Endodermal cell (in vitro differentiated cells): ENCODE measurements at regions not wholly inside any gene's neighbourhood (a gene's known extent, or its start where the extent isn't known, plus 50 kb on each side); places are given as distances from the start of the nearest gene placed in this dataset.

Experiments used
- DNase-seq: peaks from one replicate; pipeline ENCODE4 v3.0.0-alpha.2; 2017
- H3K27ac ChIP-seq: 2 replicates; pipeline ENCODE4 v1.5.1; 2013; ENCODE audit warnings: mild to moderate bottlenecking, low read depth, low read length, moderate library complexity
- H3K27me3 ChIP-seq: 2 replicates; pipeline ENCODE4 v1.6.1; 2013; ENCODE audit warnings: mild to moderate bottlenecking, low read length, moderate library complexity; ENCODE audit not compliant: insufficient read depth, control insufficient read depth, poor library complexity, severe bottlenecking
- H3K36me3 ChIP-seq: 2 replicates; pipeline ENCODE4 v1.7.0; 2013; ENCODE audit warnings: mild to moderate bottlenecking, low read length, moderate library complexity; ENCODE audit not compliant: control insufficient read depth, insufficient read depth
- H3K4me1 ChIP-seq: one replicate; pipeline ENCODE4 v1.7.0; 2013; ENCODE audit warnings: low read length; ENCODE audit not compliant: control insufficient read depth, insufficient read depth
- H3K4me3 ChIP-seq: 2 replicates; pipeline ENCODE4 v1.5.1; 2013; ENCODE audit warnings: mild to moderate bottlenecking, low read length, moderate library complexity
- H3K9ac ChIP-seq: 2 replicates; pipeline ENCODE4 v1.6.1; 2013; ENCODE audit warnings: mild to moderate bottlenecking, low read length, moderate library complexity; ENCODE audit not compliant: poor library complexity, severe bottlenecking; ENCODE audit errors: extremely low read depth
- H3K9me3 ChIP-seq: 2 replicates; pipeline ENCODE4 v1.6.1; 2013; ENCODE audit warnings: mild to moderate bottlenecking, low read length, moderate library complexity; ENCODE audit not compliant: control insufficient read depth
- H3K27ac Mint-ChIP-seq: 2 replicates; pipeline ENCODE4 v1.8.0; 2020; ENCODE audit warnings: mixed read lengths
- H3K27me3 Mint-ChIP-seq: 2 replicates; pipeline ENCODE4 v1.8.0; 2021; ENCODE audit warnings: mild to moderate bottlenecking, mixed read lengths; ENCODE audit not compliant: insufficient read depth
- H3K36me3 Mint-ChIP-seq: 2 replicates; pipeline ENCODE4 v1.8.0; 2020; ENCODE audit warnings: low read depth, mixed read lengths
- H3K4me1 Mint-ChIP-seq: 2 replicates; pipeline ENCODE4 v1.8.0; 2020; ENCODE audit warnings: mixed read lengths
- H3K4me3 Mint-ChIP-seq: 2 replicates; pipeline ENCODE4 v1.8.0; 2020; ENCODE audit warnings: mild to moderate bottlenecking, moderate library complexity, mixed read lengths
- H3K9me3 Mint-ChIP-seq: 2 replicates; pipeline ENCODE4 v1.8.0; 2020; ENCODE audit warnings: mild to moderate bottlenecking, mixed read lengths
- WGBS, 2 experiments: methylation state at CpG; one replicate each; pipeline versions ENCODE4 v1.1.5 to v1.1.7; 2013; ENCODE audit warnings: missing lambda C conversion rate in 2 of 2, mixed read lengths in 1 of 2; ENCODE audit not compliant: insufficient coverage in 1 of 2, insufficient read length in 1 of 2; 5-methylcytosine and 5-hydroxymethylcytosine counted together
- TF ChIP-seq, protein P1 (sequence below): fragments of 200-600 bp; sonication (generic); conservative IDR thresholded peaks from 2 replicates; pipeline ENCODE4 v1.5.0; 2021; ENCODE audit warnings: antibody characterized with exemption, mild to moderate bottlenecking

DNA sequence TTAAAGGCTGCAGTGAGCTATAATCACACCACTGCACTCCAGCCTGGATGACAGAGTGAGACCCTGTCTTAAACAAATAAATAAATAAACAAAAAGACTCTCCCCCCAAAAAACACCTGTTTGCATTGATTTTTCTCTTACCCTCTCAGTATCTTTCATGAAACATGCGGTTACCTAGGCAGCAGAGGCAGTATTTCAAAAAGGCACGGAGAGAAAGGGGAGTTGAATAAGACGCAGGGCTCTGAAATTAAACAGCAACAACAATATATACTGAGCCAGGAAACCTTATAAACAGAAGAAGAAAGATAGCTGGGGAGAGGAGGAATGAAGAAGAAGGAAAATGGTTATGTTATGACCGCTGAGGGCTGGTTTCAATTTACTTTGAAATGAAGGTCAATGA lies 277.6 kb downstream of the BTG1 start:
- Mint-ChIP-seq H3K9me3 (no peaks in the 10 kb centered on the region), H3K4me1 (no peaks in the 10 kb centered on the region), H3K36me3 (no peaks in the 10 kb centered on the region), H3K27me3 (no peaks in the 10 kb centered on the region), H3K27ac (no peak overlapping the region), H3K4me3 (no peak overlapping the region)
- H3K4me3 ChIP-seq: no peak overlapping the region
- DNase-seq: no peak
- no peak overlapping the region for H3K27ac ChIP-seq
- 80 to 89% methylated on average over 1 to 3 of the region's 4 CpGs for WGBS, 2 experiments
- no peak overlapping the region for H3K9ac ChIP-seq
- H3K9me3 ChIP-seq: no peaks in the 10 kb centered on the region
- no peaks in the 10 kb centered on the region for H3K27me3 ChIP-seq
- TF ChIP-seq, protein P1, sequence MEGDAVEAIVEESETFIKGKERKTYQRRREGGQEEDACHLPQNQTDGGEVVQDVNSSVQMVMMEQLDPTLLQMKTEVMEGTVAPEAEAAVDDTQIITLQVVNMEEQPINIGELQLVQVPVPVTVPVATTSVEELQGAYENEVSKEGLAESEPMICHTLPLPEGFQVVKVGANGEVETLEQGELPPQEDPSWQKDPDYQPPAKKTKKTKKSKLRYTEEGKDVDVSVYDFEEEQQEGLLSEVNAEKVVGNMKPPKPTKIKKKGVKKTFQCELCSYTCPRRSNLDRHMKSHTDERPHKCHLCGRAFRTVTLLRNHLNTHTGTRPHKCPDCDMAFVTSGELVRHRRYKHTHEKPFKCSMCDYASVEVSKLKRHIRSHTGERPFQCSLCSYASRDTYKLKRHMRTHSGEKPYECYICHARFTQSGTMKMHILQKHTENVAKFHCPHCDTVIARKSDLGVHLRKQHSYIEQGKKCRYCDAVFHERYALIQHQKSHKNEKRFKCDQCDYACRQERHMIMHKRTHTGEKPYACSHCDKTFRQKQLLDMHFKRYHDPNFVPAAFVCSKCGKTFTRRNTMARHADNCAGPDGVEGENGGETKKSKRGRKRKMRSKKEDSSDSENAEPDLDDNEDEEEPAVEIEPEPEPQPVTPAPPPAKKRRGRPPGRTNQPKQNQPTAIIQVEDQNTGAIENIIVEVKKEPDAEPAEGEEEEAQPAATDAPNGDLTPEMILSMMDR: no peak
- no peaks in the 10 kb centered on the region for H3K36me3 ChIP-seq
- no peaks in the 10 kb centered on the region for H3K4me1 ChIP-seq

DNA sequence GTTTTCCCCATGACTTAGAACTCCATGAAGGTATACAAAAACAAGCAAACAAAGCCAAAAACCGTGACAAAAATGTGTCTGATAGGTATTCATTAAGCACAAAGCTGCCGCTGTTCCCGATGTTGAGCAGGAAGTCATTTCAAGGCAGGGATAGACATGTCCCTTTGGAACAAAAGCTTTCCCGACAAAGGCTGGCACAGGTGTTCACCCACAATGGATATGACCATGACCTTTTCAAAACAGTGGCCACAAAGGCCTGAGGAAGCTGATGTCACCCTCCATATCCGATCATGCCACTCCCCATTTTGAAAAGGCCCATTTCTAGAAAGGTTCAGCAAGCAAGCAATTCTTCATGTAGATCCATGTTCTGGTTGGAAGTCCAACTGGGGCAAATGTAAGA lies 279.1 kb downstream of the BTG1 start:
- Histone ChIP-seq H3K9ac (no peak overlapping the region), H3K9me3 (no peaks in the 10 kb centered on the region), H3K27ac (no peak overlapping the region), H3K27me3 (no peaks in the 10 kb centered on the region), H3K36me3 (no peaks in the 10 kb centered on the region), H3K4me1 (no peaks in the 10 kb centered on the region), H3K4me3 (no peak overlapping the region)
- TF ChIP-seq, protein P1: no peak
- H3K4me3 Mint-ChIP-seq: no peak overlapping the region
- WGBS, 2 experiments: 91 to 95% methylated on average over 4 to 5 of the region's 5 CpGs
- no peak overlapping the region for H3K27ac Mint-ChIP-seq
- DNase-seq: no peak
- no peaks in the 10 kb centered on the region for H3K4me1 Mint-ChIP-seq
- no peaks in the 10 kb centered on the region for H3K27me3 Mint-ChIP-seq
- H3K9me3 Mint-ChIP-seq: no peaks in the 10 kb centered on the region
- H3K36me3 Mint-ChIP-seq: no peaks in the 10 kb centered on the region

GRCh38 chr12:91863702-91864101 lies 281.9 kb downstream of the BTG1 start:
- Histone ChIP-seq H3K36me3 (no peaks in the 10 kb centered on the region), H3K4me3 (no peak overlapping the region), H3K27ac (no peak overlapping the region), H3K9ac (no peak overlapping the region), H3K4me1 (no peaks in the 10 kb centered on the region), H3K27me3 (no peaks in the 10 kb centered on the region), H3K9me3 (no peaks in the 10 kb centered on the region)
- WGBS, 2 experiments: 92 to 100% methylated on average over 1 to 3 of the region's 3 CpGs
- no peak for DNase-seq
- H3K36me3 Mint-ChIP-seq: no peaks in the 10 kb centered on the region
- H3K4me3 Mint-ChIP-seq: no peak overlapping the region
- H3K27me3 Mint-ChIP-seq: no peaks in the 10 kb centered on the region
- H3K27ac Mint-ChIP-seq: no peak overlapping the region
- TF ChIP-seq, protein P1: no peak
- H3K9me3 Mint-ChIP-seq: no peaks in the 10 kb centered on the region
- no peaks in the 10 kb centered on the region for H3K4me1 Mint-ChIP-seq
